BLaER1 treated with 17β-estradiol and CSF1 and Interleukin-3, amounts not matched to agents 10 nM and 100 nM (cell line): ENCODE measurements at regions not wholly inside any gene's neighbourhood (a gene's known extent, or its start where the extent isn't known, plus 50 kb on each side); places are given as distances from the start of the nearest gene placed in this dataset.

Experiments used
- H3K27ac ChIP-seq, 11 experiments: shearing (Covaris generic); formaldehyde crosslinking; 2 replicates each; pipeline ENCODE4 v1.8.1; 2022
- H3K27me3 ChIP-seq, 11 experiments: shearing (Covaris generic); formaldehyde crosslinking; 2 replicates each; pipeline ENCODE4 v1.8.1; 2022
- H3K36me3 ChIP-seq, 11 experiments: shearing (Covaris generic); formaldehyde crosslinking; 2 replicates each; pipeline ENCODE4 v1.8.1; 2022
- H3K4me1 ChIP-seq, 10 experiments: shearing (Covaris generic); formaldehyde crosslinking; 2 replicates each; pipeline ENCODE4 v1.8.1; 2022
- H3K4me2 ChIP-seq, 11 experiments: shearing (Covaris generic); formaldehyde crosslinking; 2 replicates each; pipeline ENCODE4 v1.8.1; 2022
- H3K4me3 ChIP-seq, 10 experiments: shearing (Covaris generic); formaldehyde crosslinking; 2 replicates each; pipeline ENCODE4 v1.8.1; 2022
- H3K9ac ChIP-seq, 11 experiments: shearing (Covaris generic); formaldehyde crosslinking; 2 replicates each; pipeline ENCODE4 v1.8.1; 2022
- H3K9me3 ChIP-seq, 11 experiments: shearing (Covaris generic); formaldehyde crosslinking; replicated peaks in 1 of 11; 2 replicates each; pipeline ENCODE4 v1.8.1; 2022
- H4K20me1 ChIP-seq, 11 experiments: shearing (Covaris generic); formaldehyde crosslinking; 2 replicates each; pipeline ENCODE4 v1.8.1; 2022
- Cebpa-rat ChIP-seq, 11 experiments: shearing (Covaris generic); IDR thresholded peaks; 2 replicates each; pipeline ENCODE4 v1.8.1; 2022

- H3K4me3 ChIP-seq: no peak overlapping the region
- H3K4me1 ChIP-seq: no peaks in the 10 kb centered on the region
- H3K27me3 ChIP-seq: no peaks in the 10 kb centered on the region
- H4K20me1 ChIP-seq: no peaks in the 10 kb centered on the region
- H3K36me3 ChIP-seq: no peaks in the 10 kb centered on the region
- TF ChIP-seq Cebpa-rat (IDR thresholded peaks at IDR 0.05): no peak
- no peak overlapping the region for H3K4me2 ChIP-seq
- H3K9me3 ChIP-seq: no peaks in the 10 kb centered on the region
- H3K27ac ChIP-seq: no peak overlapping the region
- H3K9ac ChIP-seq: no peak overlapping the region
Measured at GRCh38 chr2:156147594-156148330, 184.8 kb downstream of the NR4A2 start.

GRCh38 chr2:156145976-156146375, 186.5 kb downstream of the NR4A2 start:
- no peaks in the 10 kb centered on the region for H4K20me1 ChIP-seq
- no peaks in the 10 kb centered on the region for H3K4me1 ChIP-seq
- no peak overlapping the region for H3K27ac ChIP-seq
- TF ChIP-seq Cebpa-rat (IDR thresholded peaks at IDR 0.05): no peak
- no peaks in the 10 kb centered on the region for H3K27me3 ChIP-seq
- no peaks in the 10 kb centered on the region for H3K36me3 ChIP-seq
- no peak overlapping the region for H3K4me2 ChIP-seq
- H3K9me3 ChIP-seq: no peaks in the 10 kb centered on the region
- no peak overlapping the region for H3K4me3 ChIP-seq
- no peak overlapping the region for H3K9ac ChIP-seq

DNA sequence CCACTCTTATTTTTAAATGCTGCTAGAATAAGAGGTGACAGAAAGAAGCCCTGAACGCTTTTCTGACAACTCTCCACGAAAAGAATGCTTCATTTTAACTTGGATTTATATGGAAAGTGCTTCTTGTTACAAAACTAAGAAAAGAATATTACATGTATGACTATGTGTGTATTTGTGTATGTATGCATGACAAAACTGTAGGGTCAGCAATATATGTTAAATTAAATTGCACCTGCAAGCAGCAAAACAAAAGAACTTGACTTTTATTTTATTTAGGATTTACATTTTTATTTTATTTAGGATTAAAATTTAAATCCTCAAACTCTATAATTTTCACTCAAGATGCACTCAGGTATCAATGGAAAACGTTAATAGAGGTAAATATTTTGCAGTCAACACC, 187.1 kb downstream of the NR4A2 start:
- Histone ChIP-seq H3K9ac (no peak overlapping the region), H3K27ac (no peak overlapping the region), H4K20me1 (no peaks in the 10 kb centered on the region), H3K4me3 (no peak overlapping the region), H3K4me2 (no peak overlapping the region), H3K27me3 (no peaks in the 10 kb centered on the region), H3K36me3 (no peaks in the 10 kb centered on the region), H3K9me3 (no peaks in the 10 kb centered on the region), H3K4me1 (no peaks in the 10 kb centered on the region)
- no peak for TF ChIP-seq Cebpa-rat (IDR thresholded peaks at IDR 0.05)

DNA sequence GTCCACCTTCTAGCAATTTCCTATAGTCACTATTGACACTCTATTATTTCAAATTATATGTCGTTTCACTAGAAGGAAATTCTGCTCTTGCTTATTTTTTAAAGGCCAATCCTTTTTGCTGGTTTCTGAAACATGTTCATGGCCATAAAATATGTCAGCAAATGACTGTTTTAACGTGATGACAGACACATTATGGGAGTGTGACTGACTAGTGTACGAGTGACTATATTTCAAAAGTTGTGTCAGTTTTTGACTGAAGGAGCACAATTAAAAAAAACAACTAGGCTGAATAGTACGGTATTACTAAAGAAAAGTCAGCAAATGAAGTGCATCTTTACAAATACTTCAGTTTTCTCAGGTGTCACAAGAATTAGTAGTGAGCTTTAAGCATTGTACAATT, 196.0 kb downstream of the NR4A2 start:
- Histone ChIP-seq H3K9me3 (no peaks in the 10 kb centered on the region), H3K4me1 (no peaks in the 10 kb centered on the region), H4K20me1 (no peaks in the 10 kb centered on the region), H3K27ac (no peak overlapping the region), H3K9ac (no peak overlapping the region), H3K36me3 (no peaks in the 10 kb centered on the region), H3K27me3 (no peaks in the 10 kb centered on the region), H3K4me3 (no peak overlapping the region), H3K4me2 (no peak overlapping the region)
- TF ChIP-seq Cebpa-rat (IDR thresholded peaks at IDR 0.05): no peak

DNA sequence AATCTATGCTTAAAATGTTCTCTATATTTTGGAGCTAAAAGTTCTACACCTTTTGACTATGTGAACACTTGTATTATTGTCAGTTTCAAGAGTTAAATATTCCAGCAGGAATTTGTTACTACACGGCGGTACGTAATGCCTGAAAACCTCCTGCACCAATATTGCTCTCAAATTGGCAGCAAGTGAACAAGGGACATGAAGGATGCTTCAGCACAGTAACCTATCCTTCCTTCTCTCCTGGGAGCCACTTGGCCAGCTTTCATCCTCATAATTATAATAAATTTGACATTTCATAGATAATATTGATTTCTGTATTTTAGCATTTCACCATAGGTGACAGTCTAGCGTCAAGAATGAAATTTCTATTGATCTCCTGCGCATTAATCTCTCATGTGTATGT, 197.6 kb downstream of the NR4A2 start:
- no peaks in the 10 kb centered on the region for H3K4me1 ChIP-seq
- H3K36me3 ChIP-seq: no peaks in the 10 kb centered on the region
- H3K27me3 ChIP-seq: no peaks in the 10 kb centered on the region
- no peak overlapping the region for H3K4me3 ChIP-seq
- no peak overlapping the region for H3K27ac ChIP-seq
- no peak overlapping the region for H3K9ac ChIP-seq
- TF ChIP-seq Cebpa-rat (IDR thresholded peaks at IDR 0.05): no peak
- no peaks in the 10 kb centered on the region for H4K20me1 ChIP-seq
- H3K9me3 ChIP-seq: no peaks in the 10 kb centered on the region
- no peak overlapping the region for H3K4me2 ChIP-seq

- Histone ChIP-seq H3K27ac (no peak overlapping the region), H3K9me3 (no peaks in the 10 kb centered on the region), H3K9ac (no peak overlapping the region), H3K4me3 (no peak overlapping the region), H3K4me2 (no peak overlapping the region), H3K4me1 (no peaks in the 10 kb centered on the region), H3K27me3 (no peaks in the 10 kb centered on the region), H3K36me3 (no peaks in the 10 kb centered on the region), H4K20me1 (no peaks in the 10 kb centered on the region)
- TF ChIP-seq Cebpa-rat (IDR thresholded peaks at IDR 0.05): no peak
Measured at GRCh38 chr2:156132941-156133340, 199.6 kb downstream of the NR4A2 start.

DNA sequence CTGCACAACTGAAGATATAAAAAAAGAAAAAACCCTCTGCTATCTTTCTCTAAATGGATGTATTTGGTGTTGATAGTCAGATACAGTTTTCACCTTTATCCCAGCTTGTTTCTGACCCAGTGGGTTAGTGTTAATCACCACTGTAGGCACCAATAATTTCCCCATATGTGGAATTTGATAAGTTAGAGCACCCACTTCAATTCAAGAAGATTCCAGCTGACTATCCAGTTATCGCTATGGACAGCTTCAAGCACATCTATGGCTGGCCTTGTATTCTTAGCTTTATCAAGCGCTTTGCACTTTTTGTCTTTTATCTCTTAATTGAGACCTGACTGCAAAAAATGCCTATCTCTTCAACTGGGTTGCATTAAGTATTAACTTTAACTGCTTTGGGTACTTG, 200.4 kb downstream of the NR4A2 start:
- no peak overlapping the region for H3K27ac ChIP-seq
- no peaks in the 10 kb centered on the region for H4K20me1 ChIP-seq
- no peaks in the 10 kb centered on the region for H3K9me3 ChIP-seq
- H3K4me3 ChIP-seq: no peak overlapping the region
- H3K9ac ChIP-seq: no peak overlapping the region
- H3K4me1 ChIP-seq: no peaks in the 10 kb centered on the region
- H3K4me2 ChIP-seq: no peak overlapping the region
- TF ChIP-seq Cebpa-rat (IDR thresholded peaks at IDR 0.05): no peak
- H3K36me3 ChIP-seq: no peaks in the 10 kb centered on the region
- H3K27me3 ChIP-seq: no peaks in the 10 kb centered on the region

DNA sequence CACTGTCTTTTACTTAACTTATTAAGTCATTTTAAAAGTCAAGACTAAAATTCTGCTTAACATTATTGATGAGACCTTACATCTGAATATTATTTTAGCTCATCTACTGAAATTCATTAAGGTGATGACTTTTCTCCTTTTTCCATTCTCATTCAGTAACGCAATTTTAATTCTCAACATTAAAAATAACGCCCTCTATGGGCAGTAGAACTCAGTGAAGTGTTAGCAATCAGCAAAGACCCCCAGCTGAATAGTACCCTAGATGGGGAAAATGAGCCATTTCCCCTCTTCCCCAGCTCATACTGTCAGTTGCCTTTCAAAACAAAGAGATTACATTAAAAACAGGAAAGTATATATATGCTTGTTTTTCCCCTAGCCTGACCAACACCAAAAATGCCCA, 203.3 kb downstream of the NR4A2 start:
- Histone ChIP-seq H4K20me1 (no peaks in the 10 kb centered on the region), H3K4me3 (no peak overlapping the region), H3K9ac (no peak overlapping the region), H3K4me2 (no peak overlapping the region), H3K27me3 (no peaks in the 10 kb centered on the region), H3K9me3 (no peaks in the 10 kb centered on the region), H3K36me3 (no peaks in the 10 kb centered on the region), H3K4me1 (no peaks in the 10 kb centered on the region), H3K27ac (no peak overlapping the region)
- no peak for TF ChIP-seq Cebpa-rat (IDR thresholded peaks at IDR 0.05)

GRCh38 chr2:156125018-156125417, 207.5 kb downstream of the NR4A2 start:
- Histone ChIP-seq H3K9me3 (peaks cover 0 to 14% (median 9%) of the 10 kb centered on the region in 11 experiments; a peak in 11 of 22 replicates), H3K27me3 (no peaks in the 10 kb centered on the region), H3K9ac (no peak overlapping the region), H4K20me1 (no peaks in the 10 kb centered on the region), H3K36me3 (no peaks in the 10 kb centered on the region), H3K4me2 (no peak overlapping the region), H3K4me3 (no peak overlapping the region), H3K4me1 (no peaks in the 10 kb centered on the region), H3K27ac (no peak overlapping the region)
- TF ChIP-seq Cebpa-rat (IDR thresholded peaks at IDR 0.05): no peak

DNA sequence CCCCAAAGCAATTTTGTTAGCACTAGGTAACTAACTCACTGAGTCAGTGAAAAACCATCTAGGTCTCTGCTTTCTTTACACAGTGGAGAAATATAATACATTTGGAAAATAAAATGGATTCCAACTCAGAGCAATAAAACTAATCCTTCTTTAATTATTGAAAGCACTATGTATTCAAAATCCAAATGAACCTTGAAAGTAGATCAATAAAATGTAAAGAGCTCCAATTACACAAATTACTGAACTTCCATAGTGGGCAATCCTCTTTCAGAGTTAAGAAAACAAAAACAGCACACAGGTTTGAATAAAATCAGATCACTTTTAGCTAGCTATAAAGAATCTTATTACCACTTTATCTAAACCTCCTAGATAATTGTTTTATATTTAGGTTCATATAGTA, 208.1 kb downstream of the NR4A2 start:
- no peaks in the 10 kb centered on the region for H3K27me3 ChIP-seq
- no peaks in the 10 kb centered on the region for H3K36me3 ChIP-seq
- no peak overlapping the region for H3K4me2 ChIP-seq
- no peak overlapping the region for H3K9ac ChIP-seq
- no peak overlapping the region for H3K4me3 ChIP-seq
- H4K20me1 ChIP-seq: no peaks in the 10 kb centered on the region
- peaks cover 0 to 16% (median 9%) of the 10 kb centered on the region in 11 experiments; a peak in 11 of 22 replicates for H3K9me3 ChIP-seq
- H3K27ac ChIP-seq: no peak overlapping the region
- TF ChIP-seq Cebpa-rat (IDR thresholded peaks at IDR 0.05): no peak
- H3K4me1 ChIP-seq: no peaks in the 10 kb centered on the region
